ENCODE measurements at regions not wholly inside any gene's neighbourhood (a gene's known extent, or its start where the extent isn't known, plus 50 kb on each side); places are given as distances from the start of the nearest gene placed in this dataset.

DNA sequence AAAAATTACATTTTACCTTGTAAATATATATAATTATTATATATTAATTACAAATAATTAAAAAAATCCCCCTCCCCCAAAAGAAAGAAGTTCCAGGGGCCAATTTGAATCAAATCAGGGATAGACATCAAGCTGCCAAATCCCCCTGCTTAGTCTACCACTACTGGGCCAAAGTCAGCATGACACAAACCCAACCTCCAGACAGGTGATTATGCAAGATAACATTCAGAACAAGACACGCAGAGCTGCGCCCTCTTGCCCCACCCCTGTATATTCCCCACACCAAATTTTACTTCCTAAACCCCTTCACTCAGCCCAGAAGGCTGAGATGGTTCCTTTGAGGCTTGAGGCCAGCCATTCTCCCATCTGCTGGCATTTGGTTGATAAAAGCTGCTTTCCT is 2059.1 kb upstream of the CDH6 start:
- no peak for TF ChIP-seq RARB (CRISPR knock-in tag; IDR thresholded peaks at IDR 0.05)
- no peak for TF ChIP-seq SNAI2 (CRISPR knock-in tag; IDR thresholded peaks at IDR 0.05)
- TF ChIP-seq ARNTL (CRISPR knock-in tag; IDR thresholded peaks at IDR 0.05; ENCODE audit: borderline replicate concordance, low read depth): no peak
- TF ChIP-seq, protein P1, sequence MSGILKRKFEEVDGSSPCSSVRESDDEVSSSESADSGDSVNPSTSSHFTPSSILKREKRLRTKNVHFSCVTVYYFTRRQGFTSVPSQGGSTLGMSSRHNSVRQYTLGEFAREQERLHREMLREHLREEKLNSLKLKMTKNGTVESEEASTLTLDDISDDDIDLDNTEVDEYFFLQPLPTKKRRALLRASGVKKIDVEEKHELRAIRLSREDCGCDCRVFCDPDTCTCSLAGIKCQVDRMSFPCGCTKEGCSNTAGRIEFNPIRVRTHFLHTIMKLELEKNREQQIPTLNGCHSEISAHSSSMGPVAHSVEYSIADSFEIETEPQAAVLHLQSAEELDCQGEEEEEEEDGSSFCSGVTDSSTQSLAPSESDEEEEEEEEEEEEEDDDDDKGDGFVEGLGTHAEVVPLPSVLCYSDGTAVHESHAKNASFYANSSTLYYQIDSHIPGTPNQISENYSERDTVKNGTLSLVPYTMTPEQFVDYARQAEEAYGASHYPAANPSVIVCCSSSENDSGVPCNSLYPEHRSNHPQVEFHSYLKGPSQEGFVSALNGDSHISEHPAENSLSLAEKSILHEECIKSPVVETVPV (CRISPR knock-in tag; IDR thresholded peaks at IDR 0.05): no peak
- no peak for TF ChIP-seq ZNF70 (CRISPR knock-in tag; IDR thresholded peaks at IDR 0.05)
- no peak for TF ChIP-seq ZFP3 (CRISPR knock-in tag; IDR thresholded peaks at IDR 0.05)
- TF ChIP-seq, protein P2, sequence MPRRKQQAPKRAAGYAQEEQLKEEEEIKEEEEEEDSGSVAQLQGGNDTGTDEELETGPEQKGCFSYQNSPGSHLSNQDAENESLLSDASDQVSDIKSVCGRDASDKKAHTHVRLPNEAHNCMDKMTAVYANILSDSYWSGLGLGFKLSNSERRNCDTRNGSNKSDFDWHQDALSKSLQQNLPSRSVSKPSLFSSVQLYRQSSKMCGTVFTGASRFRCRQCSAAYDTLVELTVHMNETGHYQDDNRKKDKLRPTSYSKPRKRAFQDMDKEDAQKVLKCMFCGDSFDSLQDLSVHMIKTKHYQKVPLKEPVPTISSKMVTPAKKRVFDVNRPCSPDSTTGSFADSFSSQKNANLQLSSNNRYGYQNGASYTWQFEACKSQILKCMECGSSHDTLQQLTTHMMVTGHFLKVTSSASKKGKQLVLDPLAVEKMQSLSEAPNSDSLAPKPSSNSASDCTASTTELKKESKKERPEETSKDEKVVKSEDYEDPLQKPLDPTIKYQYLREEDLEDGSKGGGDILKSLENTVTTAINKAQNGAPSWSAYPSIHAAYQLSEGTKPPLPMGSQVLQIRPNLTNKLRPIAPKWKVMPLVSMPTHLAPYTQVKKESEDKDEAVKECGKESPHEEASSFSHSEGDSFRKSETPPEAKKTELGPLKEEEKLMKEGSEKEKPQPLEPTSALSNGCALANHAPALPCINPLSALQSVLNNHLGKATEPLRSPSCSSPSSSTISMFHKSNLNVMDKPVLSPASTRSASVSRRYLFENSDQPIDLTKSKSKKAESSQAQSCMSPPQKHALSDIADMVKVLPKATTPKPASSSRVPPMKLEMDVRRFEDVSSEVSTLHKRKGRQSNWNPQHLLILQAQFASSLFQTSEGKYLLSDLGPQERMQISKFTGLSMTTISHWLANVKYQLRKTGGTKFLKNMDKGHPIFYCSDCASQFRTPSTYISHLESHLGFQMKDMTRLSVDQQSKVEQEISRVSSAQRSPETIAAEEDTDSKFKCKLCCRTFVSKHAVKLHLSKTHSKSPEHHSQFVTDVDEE (CRISPR knock-in tag; IDR thresholded peaks at IDR 0.05): no peak

Measured in SK-N-SH treated with all-trans-retinoic acid at 6 μM for 48 hours (cell line).